ENCODE measurements at regions not wholly inside any gene's neighbourhood (a gene's known extent, or its start where the extent isn't known, plus 50 kb on each side); places are given as distances from the start of the nearest gene placed in this dataset.
A peak's percentile ranks its signal among the peaks of the same experiment; 100 is the strongest.

GRCh38 chr9:38319496-38320173 is 72.9 kb upstream of the ALDH1B1 start:
- H3K36me3 ChIP-seq (ENCODE audit: control insufficient read depth in 2 of 2, insufficient read depth in 2 of 2, low read length in 1 of 2): no peaks in the 10 kb centered on the region
- H3K4me1 ChIP-seq (ENCODE audit: control insufficient read depth in 2 of 2, insufficient read depth in 2 of 2, low read length in 2 of 2): peaks cover 0 to 2% of the 10 kb centered on the region in 2 donors
- DNase-seq (ENCODE audit: low read depth in 6 of 9, low spot score in 9 of 9): no peak
- H3K27ac ChIP-seq (ENCODE audit: low read depth in 1 of 2, low read length in 1 of 2): peak overlapping the region in 1 of 2 donors; percentile 52
- H3K27me3 ChIP-seq (ENCODE audit: control insufficient read depth in 2 of 2, insufficient read depth in 1 of 2, low read length in 1 of 2): peaks cover 2 to 5% of the 10 kb centered on the region in 2 donors
- no peak overlapping the region for H3K4me3 ChIP-seq (ENCODE audit: low read length in 2 of 2)
- WGBS: 94% methylated on average over 5 of the region's 5 CpGs
- H3K9me3 ChIP-seq (ENCODE audit: control insufficient read depth in 2 of 2, insufficient read depth in 1 of 2, low read length in 1 of 2): no peaks in the 10 kb centered on the region

GRCh38 chr9:38318759-38319495 is 73.6 kb upstream of the ALDH1B1 start:
- peak overlapping the region in 1 of 2 donors; percentile 52 for H3K27ac ChIP-seq (ENCODE audit: low read depth in 1 of 2, low read length in 1 of 2)
- 88% methylated on average over 13 of the region's 13 CpGs for WGBS
- H3K27me3 ChIP-seq (ENCODE audit: control insufficient read depth in 2 of 2, insufficient read depth in 1 of 2, low read length in 1 of 2): peaks cover 2 to 5% of the 10 kb centered on the region in 2 donors
- peak in 2 of 9 donors; percentile 15 to 43 for DNase-seq (ENCODE audit: low read depth in 6 of 9, low spot score in 9 of 9)
- H3K36me3 ChIP-seq (ENCODE audit: control insufficient read depth in 2 of 2, insufficient read depth in 2 of 2, low read length in 1 of 2): no peaks in the 10 kb centered on the region
- H3K9me3 ChIP-seq (ENCODE audit: control insufficient read depth in 2 of 2, insufficient read depth in 1 of 2, low read length in 1 of 2): no peaks in the 10 kb centered on the region
- no peak overlapping the region for H3K4me3 ChIP-seq (ENCODE audit: low read length in 2 of 2)
- peaks cover 0 to 2% of the 10 kb centered on the region in 2 donors for H3K4me1 ChIP-seq (ENCODE audit: control insufficient read depth in 2 of 2, insufficient read depth in 2 of 2, low read length in 2 of 2)

- peaks cover 0 to 2% of the 10 kb centered on the region in 2 donors for H3K4me1 ChIP-seq (ENCODE audit: control insufficient read depth in 2 of 2, insufficient read depth in 2 of 2, low read length in 2 of 2)
- DNase-seq (ENCODE audit: low read depth in 6 of 9, low spot score in 9 of 9): no peak
- no peaks in the 10 kb centered on the region for H3K9me3 ChIP-seq (ENCODE audit: control insufficient read depth in 2 of 2, insufficient read depth in 1 of 2, low read length in 1 of 2)
- WGBS: 91% methylated on average over 6 of the region's 6 CpGs
- H3K27ac ChIP-seq (ENCODE audit: low read depth in 1 of 2, low read length in 1 of 2): no peak overlapping the region
- H3K4me3 ChIP-seq (ENCODE audit: low read length in 2 of 2): no peak overlapping the region
- peaks cover 2 to 5% of the 10 kb centered on the region in 2 donors for H3K27me3 ChIP-seq (ENCODE audit: control insufficient read depth in 2 of 2, insufficient read depth in 1 of 2, low read length in 1 of 2)
- no peaks in the 10 kb centered on the region for H3K36me3 ChIP-seq (ENCODE audit: control insufficient read depth in 2 of 2, insufficient read depth in 2 of 2, low read length in 1 of 2)
Measured at GRCh38 chr9:38316166-38316780, 76.2 kb upstream of the ALDH1B1 start.

- Histone ChIP-seq H3K27me3 (ENCODE audit: control insufficient read depth in 2 of 2, insufficient read depth in 1 of 2, low read length in 1 of 2) (peaks cover 2 to 5% of the 10 kb centered on the region in 2 donors), H3K4me3 (ENCODE audit: low read length in 2 of 2) (no peak overlapping the region), H3K4me1 (ENCODE audit: control insufficient read depth in 2 of 2, insufficient read depth in 2 of 2, low read length in 2 of 2) (peaks cover 0 to 5% of the 10 kb centered on the region in 2 donors), H3K9me3 (ENCODE audit: control insufficient read depth in 2 of 2, insufficient read depth in 1 of 2, low read length in 1 of 2) (no peaks in the 10 kb centered on the region), H3K27ac (ENCODE audit: low read depth in 1 of 2, low read length in 1 of 2) (no peak overlapping the region), H3K36me3 (ENCODE audit: control insufficient read depth in 2 of 2, insufficient read depth in 2 of 2, low read length in 1 of 2) (no peaks in the 10 kb centered on the region)
- no peak for DNase-seq (ENCODE audit: low read depth in 6 of 9, low spot score in 9 of 9)
- 85% methylated on average over 9 of the region's 9 CpGs for WGBS
Measured at GRCh38 chr9:38315085-38315595, 77.4 kb upstream of the ALDH1B1 start.

GRCh38 chr9:38313421-38313820 is 79.1 kb upstream of the ALDH1B1 start:
- Histone ChIP-seq H3K4me3 (ENCODE audit: low read length in 2 of 2) (no peak overlapping the region), H3K9me3 (ENCODE audit: control insufficient read depth in 2 of 2, insufficient read depth in 1 of 2, low read length in 1 of 2) (no peaks in the 10 kb centered on the region), H3K27me3 (ENCODE audit: control insufficient read depth in 2 of 2, insufficient read depth in 1 of 2, low read length in 1 of 2) (peaks cover 2 to 5% of the 10 kb centered on the region in 2 donors), H3K4me1 (ENCODE audit: control insufficient read depth in 2 of 2, insufficient read depth in 2 of 2, low read length in 2 of 2) (peaks cover 0 to 8% of the 10 kb centered on the region in 2 donors), H3K27ac (ENCODE audit: low read depth in 1 of 2, low read length in 1 of 2) (no peak overlapping the region), H3K36me3 (ENCODE audit: control insufficient read depth in 2 of 2, insufficient read depth in 2 of 2, low read length in 1 of 2) (no peaks in the 10 kb centered on the region)
- no peak for DNase-seq (ENCODE audit: low read depth in 6 of 9, low spot score in 9 of 9)
- WGBS: 85% methylated on average over 6 of the region's 6 CpGs

- WGBS: 92% methylated on average over 4 of the region's 4 CpGs
- H3K4me1 ChIP-seq (ENCODE audit: control insufficient read depth in 2 of 2, insufficient read depth in 2 of 2, low read length in 2 of 2): peaks cover 0 to 8% of the 10 kb centered on the region in 2 donors
- no peaks in the 10 kb centered on the region for H3K36me3 ChIP-seq (ENCODE audit: control insufficient read depth in 2 of 2, insufficient read depth in 2 of 2, low read length in 1 of 2)
Measured at GRCh38 chr9:38312406-38312805, 80.1 kb upstream of the ALDH1B1 start.

GRCh38 chr9:38311382-38312270 is 80.9 kb upstream of the ALDH1B1 start:
- Histone ChIP-seq H3K4me3 (ENCODE audit: low read length in 2 of 2) (no peak overlapping the region), H3K27ac (ENCODE audit: low read depth in 1 of 2, low read length in 1 of 2) (no peak overlapping the region), H3K36me3 (ENCODE audit: control insufficient read depth in 2 of 2, insufficient read depth in 2 of 2, low read length in 1 of 2) (no peaks in the 10 kb centered on the region), H3K4me1 (ENCODE audit: control insufficient read depth in 2 of 2, insufficient read depth in 2 of 2, low read length in 2 of 2) (peaks cover 0 to 8% of the 10 kb centered on the region in 2 donors), H3K9me3 (ENCODE audit: control insufficient read depth in 2 of 2, insufficient read depth in 1 of 2, low read length in 1 of 2) (no peaks in the 10 kb centered on the region), H3K27me3 (ENCODE audit: control insufficient read depth in 2 of 2, insufficient read depth in 1 of 2, low read length in 1 of 2) (peaks cover 2 to 5% of the 10 kb centered on the region in 2 donors)
- WGBS: 78% methylated on average over 16 of the region's 16 CpGs
- DNase-seq (ENCODE audit: low read depth in 6 of 9, low spot score in 9 of 9): no peak

More at GRCh38 chr9:38312406-38312805, 80.1 kb upstream of the ALDH1B1 start:
- Histone ChIP-seq H3K9me3 (ENCODE audit: control insufficient read depth in 2 of 2, insufficient read depth in 1 of 2, low read length in 1 of 2) (no peaks in the 10 kb centered on the region), H3K27ac (ENCODE audit: low read depth in 1 of 2, low read length in 1 of 2) (no peak overlapping the region), H3K4me3 (ENCODE audit: low read length in 2 of 2) (no peak overlapping the region), H3K27me3 (ENCODE audit: control insufficient read depth in 2 of 2, insufficient read depth in 1 of 2, low read length in 1 of 2) (peaks cover 2 to 5% of the 10 kb centered on the region in 2 donors)
- DNase-seq (ENCODE audit: low read depth in 6 of 9, low spot score in 9 of 9): no peak

GRCh38 chr9:38309324-38310195 is 82.9 kb upstream of the ALDH1B1 start:
- H3K4me3 ChIP-seq (ENCODE audit: low read length in 2 of 2): no peak overlapping the region
- no peak for DNase-seq (ENCODE audit: low read depth in 6 of 9, low spot score in 9 of 9)
- H3K36me3 ChIP-seq (ENCODE audit: control insufficient read depth in 2 of 2, insufficient read depth in 2 of 2, low read length in 1 of 2): no peaks in the 10 kb centered on the region
- H3K9me3 ChIP-seq (ENCODE audit: control insufficient read depth in 2 of 2, insufficient read depth in 1 of 2, low read length in 1 of 2): no peaks in the 10 kb centered on the region
- no peak overlapping the region for H3K27ac ChIP-seq (ENCODE audit: low read depth in 1 of 2, low read length in 1 of 2)
- peaks cover 0 to 6% of the 10 kb centered on the region in 2 donors for H3K4me1 ChIP-seq (ENCODE audit: control insufficient read depth in 2 of 2, insufficient read depth in 2 of 2, low read length in 2 of 2)
- 89% methylated on average over 11 of the region's 11 CpGs for WGBS
- H3K27me3 ChIP-seq (ENCODE audit: control insufficient read depth in 2 of 2, insufficient read depth in 1 of 2, low read length in 1 of 2): peaks cover 0 to 2% of the 10 kb centered on the region in 2 donors
